GM19397 (cell line): ENCODE measurements at regions not wholly inside any gene's neighbourhood (a gene's known extent, or its start where the extent isn't known, plus 50 kb on each side); places are given as distances from the start of the nearest gene placed in this dataset.
"Not testable (repeated sequence)": the region's sequence is repeated elsewhere in the genome, so short reads cannot be mapped to it uniquely, and the experiment has no call there.

ENCODE experiments used
- ATAC-seq: cut with Tn5 transposase; IDR thresholded peaks from one replicate; pipeline ENCODE4 v1.9.1; 2021; ENCODE audit warnings: mild to moderate bottlenecking, moderate library complexity; ENCODE audit not compliant: unreplicated experiment

DNA sequence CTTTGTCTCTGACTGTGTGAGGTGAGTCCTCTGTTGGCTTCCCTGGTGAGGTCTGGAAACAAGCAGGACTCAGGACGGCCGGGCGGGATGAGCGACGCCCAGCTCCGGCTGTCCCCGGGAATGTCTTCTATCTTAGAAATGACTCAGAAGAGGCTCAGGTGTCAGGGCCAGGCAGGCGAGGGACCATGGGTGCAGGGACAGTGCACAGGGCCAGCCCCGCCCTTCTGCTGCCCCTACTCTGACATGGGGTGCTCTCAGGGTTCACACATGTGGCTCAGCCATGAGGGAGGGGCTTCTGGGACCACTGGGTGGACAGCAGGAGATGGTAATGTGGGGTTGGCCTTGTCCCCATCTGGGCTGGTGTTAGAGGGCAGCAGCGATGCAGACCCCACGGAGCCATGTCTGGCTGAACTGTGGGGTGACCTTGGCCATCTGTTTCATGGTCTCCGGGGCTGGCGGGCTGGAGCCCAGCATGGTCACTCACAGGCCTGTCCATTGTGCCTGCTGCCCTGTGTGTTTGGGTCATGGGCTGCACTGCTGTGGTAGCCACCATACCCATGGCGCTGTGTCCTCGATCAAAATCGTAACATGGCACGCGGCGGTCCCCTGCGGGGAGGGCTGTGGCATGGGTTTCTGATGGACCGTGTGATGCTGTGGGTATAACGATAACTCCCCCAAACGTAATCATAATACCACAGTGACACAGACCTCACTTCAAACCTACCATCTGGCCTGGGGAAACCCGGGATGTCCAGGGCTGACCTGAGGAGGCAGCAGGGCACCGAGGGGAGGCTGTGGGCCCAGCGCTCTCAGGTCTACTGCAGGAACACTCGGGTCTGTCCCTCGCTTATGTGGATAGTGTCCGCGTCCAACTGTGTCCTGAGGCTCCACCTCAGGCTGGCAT, 368.8 kb downstream of the TMEM121 start:
- ATAC-seq: no peak

DNA sequence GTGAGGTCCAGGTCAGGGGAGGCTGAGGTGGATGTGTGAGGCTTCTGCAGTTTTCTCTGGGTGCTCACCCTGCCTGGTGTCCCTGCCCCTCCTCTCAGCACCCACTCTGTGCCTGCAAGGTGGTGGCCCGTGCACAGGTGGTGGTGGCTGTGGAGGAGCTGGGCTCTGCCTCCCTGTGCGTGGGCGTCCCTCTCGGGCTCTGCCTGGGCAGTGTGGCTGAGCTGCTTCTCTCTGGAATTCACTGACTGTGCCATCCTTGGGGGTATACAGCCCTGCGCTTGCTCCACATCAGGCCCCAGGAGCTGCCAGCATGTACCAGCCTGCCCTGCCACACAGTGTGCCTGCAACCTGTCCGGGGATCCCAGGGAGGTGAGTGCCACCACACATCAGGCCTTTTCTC, 369.8 kb downstream of the TMEM121 start:
- not testable (repeated sequence) for ATAC-seq

DNA sequence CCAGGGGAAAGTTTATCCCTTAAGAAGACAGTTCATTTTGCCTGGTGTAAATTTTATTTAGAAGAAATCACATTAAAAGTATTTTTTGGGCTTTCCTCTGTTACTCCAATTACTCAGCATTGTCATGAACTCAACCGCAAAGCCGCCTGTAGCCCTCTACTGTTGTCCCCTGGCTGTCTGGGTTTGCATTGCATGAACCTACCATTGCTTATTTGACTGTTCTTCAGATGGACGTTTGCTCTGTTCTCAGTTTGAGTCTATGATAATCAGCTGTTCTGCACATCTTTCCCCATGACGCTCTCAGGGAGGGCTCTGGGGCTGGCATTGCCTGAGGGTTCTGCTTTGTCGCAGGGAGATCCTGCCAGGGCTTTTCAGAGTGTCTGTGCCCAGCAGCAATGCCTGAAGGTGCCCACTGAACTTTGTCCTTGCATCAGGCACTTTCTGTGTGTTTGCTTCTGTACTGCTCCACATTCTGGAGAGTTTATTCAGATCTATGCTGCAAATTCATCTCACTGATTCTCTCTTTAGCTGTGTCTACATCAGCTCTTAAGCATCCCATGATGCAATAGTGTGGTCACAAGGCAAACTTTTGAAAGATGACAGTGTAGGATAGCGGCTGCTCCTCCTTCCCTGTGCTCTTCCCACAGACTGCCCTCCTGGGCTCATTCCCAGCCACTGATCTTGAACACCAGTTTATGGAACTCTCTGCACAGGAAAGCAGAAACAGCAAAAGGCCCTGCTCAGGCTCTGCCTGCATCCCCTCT, 370.8 kb downstream of the TMEM121 start:
- not testable (repeated sequence) for ATAC-seq

DNA sequence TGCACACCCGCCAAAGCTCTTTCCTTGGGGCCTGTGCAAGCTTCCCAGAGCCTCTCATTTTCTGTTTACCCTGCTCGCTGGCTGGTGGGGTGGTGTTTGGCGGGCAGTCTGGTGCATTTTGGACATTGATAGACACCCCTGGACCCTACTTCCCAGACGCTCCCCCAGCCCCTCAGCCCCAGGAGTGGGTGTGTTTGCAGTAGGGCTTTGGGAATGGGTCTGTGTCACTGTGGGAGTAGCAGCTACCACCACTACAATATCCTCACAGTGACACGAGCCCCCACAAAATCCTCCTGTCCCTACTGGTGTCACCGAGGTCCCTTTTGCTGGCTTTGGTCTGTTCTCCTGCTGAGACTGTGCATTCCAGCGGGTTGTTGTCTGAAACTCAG, 371.3 kb downstream of the TMEM121 start:
- no peak for ATAC-seq

DNA sequence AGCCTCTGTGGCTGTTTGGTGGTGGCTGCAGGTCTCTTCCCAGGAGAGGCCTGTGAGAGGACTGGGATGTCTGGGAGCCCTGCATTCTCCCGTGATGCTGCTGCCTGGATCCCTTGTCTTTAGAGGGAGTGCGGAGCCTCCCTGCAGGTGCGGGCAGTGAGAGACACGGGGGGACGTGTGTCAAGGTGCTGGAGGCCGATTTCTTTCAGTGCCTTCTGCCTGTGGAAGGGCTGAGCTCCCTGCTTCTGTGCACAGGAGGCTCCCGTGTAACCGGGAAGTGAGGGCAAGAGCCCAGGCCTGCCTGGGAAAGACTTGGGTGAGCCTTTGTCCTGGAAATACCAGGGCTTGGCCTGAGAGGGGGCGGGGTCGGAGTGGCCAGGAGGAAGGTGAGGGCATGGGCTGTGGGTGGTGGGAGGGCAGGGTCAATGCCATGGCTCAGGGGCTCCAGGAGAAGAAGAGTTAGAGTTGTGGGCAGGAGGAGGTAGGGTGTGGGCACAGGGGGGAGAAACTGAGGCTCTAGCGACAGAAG, 372.2 kb downstream of the TMEM121 start:
- ATAC-seq: no peak

DNA sequence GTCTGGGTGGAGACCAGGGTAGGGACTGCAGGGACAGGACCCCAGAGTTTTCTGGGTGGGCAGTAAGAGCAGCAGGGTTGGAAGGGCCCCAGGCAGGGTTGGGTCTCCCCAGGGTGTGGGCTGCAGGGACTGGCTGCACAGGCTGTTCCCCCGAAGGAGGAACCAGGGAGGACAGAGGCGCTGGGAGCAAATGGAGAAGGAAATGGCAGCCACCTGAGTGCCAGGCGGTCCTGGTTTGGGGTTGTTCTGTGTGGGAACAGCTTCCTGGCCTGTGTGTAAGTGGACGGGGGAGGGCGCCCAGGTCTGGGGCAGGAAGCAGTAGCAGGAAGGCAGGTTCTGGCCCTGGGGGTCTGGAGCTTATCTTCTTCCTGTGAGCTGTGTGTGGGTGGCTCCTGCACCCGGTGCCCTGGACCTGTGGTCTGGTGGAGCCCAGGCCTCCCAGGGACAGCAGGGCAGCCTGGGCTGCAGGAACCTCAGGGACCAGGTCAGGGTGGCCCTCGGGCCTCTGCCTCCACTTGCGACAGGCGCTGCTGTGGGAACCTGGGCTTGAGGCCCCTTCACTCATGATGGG, 372.8 kb downstream of the TMEM121 start:
- no peak for ATAC-seq

DNA sequence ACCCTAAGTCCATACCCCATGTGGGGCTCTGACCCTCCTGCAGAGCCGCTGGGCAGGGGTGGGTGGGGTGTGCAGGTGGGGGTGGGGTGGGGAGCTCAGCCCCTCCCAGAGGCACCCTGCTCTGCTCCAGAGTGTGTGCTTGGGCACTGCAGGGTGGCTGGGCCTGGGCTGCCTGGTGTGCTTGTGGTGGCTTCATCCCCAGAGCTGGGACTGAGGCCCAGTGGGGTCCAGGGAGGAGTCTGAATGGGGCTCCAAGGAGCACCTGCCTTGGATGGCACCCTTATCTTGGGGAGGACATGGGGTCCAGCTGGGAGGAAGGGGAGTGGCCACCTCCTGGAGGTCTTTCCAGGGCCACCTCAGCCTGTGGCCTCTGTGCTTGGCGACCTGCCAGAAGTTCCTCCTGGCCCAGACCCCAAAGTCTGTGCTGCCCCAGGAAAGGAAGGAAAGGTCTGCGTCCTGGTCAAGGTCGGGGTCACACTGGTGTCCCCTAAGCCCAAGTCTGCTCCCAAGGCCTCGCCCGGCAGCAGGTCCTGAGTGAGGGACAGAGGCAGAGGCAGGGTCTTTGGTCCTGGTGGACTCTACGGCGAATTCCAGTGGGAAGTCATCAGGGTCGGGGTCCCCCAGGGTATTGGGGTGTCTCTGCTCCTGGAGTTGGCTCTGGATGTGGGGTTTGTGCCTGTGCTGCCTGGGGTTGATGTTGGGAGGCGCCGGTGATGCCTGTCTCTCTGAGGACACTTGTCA, 373.4 kb downstream of the TMEM121 start:
- no peak for ATAC-seq

DNA sequence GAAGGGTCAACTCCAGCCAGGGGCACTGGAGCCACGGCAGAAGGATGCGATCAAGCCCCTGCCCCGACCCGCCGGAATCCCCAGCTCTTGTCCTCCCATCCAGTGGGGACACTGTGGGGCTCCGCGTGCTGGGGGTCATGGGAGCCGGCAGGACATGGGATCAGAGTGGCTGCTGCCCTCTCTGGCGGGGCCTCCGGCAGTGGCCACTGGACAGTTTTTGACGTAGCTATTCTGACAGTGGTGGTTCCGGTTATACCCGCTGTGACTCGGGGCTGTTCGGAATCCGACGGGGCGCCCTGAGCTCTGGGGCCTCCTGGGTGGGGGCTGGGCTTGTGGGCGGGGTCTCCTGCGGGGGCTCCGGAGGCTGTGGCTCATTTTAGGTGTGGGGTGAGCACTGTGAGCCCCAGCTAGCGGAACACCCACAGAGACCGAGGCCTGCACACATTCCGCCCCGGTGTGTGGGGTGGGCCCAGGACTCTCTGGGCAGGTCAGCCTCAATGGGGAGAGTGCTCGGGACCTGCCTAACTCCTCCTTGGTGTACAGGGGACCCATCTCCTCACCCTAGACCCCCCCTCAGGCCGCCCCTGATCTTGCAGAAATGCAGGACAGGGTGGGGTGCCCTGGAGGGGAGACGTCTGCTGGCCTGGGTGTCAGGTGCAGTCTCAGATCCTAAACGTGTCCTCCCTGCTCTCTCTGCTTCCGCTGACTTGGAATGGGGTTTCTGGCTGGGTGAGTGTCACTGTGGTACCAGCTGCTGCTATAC, 374.2 kb downstream of the TMEM121 start:
- ATAC-seq: no peak

DNA sequence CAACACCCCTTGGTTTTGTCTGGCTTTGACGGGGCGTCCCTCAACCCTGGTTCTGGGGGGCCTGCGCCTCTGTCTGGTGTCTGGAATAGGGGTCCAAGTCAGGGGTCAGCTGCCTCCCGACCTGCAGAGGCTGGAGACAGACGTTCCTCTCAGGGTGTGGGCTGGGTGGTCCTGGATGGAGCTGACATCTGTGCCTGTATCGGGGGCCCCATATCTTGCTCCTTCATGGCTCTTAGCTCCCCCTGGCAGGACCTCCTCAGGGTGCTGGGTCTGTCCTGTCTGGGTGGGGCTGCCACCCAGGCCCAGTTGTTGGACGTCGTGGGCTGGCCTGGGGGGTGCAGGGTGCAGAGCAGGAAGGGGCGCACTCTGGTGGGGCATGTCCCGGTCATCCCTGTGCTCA, 374.8 kb downstream of the TMEM121 start:
- ATAC-seq: no peak

DNA sequence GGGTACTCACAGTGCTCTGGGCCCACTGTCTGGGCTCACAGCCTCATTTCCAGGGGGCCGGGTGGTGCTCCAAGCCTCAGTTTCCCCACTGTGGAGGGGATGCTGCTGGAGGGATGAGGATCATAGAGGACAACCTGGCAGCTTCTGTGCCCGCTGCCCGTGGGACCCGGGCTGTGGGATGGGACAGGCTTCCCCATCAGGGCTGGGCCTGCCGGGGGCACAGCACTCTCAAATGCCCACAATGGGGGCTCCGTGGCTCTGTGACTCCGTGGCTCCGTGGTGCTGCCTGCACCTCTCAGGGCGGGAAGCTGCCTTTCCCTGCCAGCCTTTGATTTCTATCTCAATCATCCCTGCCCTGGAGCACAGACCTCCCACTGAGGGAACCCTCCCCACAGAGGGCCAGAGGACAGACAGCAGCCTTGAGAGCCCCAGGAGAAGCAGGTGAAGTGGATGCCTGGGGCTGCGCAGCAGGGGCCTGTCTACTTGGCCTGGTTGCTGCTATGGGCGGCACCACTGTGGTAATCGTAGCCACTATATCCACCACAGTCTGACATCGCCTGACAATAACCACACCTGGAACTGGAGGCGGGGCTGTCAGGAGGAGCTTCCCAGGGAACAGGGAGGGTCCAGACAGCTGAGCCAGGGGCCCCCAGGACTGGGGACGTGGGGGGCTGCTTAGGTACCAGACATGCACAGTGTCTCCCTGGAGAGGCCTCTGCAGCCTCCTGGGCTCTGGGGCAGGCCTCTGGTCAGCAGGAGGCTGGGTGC, 375.9 kb downstream of the TMEM121 start:
- no peak for ATAC-seq

DNA sequence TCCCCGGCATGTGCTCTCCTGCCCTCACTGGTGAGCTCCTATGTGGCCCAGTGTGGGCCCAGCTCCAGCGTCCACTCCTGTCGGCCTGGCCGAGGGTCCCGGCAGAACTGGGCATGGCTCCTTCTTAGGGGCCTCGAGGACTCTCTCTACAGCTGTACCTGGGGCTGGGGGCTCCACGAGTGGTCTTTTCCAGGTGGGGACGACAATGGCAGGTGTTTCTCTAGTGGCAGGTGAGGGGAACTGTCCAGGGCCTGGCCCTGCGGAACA, 376.4 kb downstream of the TMEM121 start:
- not testable (repeated sequence) for ATAC-seq

DNA sequence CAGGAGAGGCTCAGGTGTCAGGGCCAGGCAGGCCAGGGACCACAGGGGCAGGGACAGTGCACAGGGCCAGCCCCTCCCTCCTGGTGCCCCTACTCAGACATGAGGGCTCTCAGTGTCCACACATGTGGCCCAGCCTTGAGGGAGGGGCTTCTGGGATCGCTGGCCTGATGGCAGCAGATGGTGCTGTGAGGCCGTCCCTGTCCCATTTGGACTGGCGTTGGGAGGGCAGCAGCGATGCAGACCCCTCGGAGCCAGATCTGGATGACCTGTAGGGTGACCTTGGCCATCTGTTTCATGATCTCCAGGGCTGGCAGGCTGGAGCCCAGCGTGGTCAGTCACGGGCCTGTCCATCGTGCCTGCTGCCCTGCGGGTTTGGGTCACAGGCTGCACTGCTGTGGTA, 377.6 kb downstream of the TMEM121 start:
- no peak for ATAC-seq

DNA sequence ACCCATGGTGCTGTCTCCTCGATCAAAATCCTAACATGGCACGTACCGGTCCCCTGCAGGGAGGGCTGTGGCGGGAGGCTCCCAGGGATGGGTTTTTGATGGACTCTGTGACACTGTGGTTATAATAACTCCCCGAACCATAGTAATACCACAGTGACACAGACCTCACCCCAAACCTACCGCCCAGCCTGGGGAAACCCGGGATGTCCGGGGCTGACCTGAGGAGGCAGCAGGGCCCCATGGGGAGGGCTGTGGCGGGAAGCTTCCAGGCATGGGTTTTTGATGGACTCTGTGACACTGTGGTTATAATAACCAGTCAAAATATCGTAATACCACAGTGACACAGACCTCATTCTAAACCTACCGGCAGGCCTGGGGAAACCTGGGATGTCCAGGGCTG, 378.0 kb downstream of the TMEM121 start:
- no peak for ATAC-seq

DNA sequence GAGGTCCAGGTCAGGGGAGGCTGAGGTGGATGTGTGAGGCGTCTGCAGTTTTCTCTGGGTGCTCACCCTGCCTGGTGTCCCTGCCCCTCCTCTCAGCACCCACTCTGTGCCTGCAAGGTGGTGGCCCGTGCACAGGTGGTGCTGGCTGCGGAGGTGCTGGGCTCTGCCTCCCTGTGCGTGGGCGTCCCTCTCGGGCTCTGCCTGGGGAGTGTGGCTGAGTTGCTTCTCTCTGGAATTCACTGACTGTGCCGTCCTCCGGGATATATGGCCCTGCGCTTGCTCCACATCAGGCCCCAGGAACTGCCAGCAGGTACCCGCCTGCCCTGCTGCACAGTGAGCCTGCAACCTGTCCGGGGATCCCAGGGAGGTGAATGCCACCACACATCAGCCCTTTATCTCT, 379.1 kb downstream of the TMEM121 start:
- ATAC-seq: no peak

DNA sequence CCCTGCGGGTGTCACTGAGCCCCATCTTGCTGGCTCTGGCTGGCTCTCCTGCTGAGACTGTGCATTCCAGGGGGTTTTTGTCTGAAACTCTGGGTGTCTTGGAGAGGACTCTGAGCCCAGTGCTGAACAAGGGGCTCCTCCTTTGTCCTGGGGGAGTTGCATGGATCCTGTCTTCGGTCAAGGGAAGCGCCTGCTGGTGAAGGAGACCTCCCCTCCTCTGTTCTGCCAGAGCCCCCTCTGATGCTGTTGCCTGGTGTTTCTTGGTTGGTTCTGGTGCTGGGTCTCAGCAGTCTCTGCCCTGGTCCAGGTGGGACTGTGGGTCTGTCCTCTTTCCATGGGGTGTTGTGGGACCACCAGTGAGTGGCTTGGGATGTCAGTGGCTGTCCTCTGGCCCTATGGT, 380.9 kb downstream of the TMEM121 start:
- ATAC-seq: no peak

DNA sequence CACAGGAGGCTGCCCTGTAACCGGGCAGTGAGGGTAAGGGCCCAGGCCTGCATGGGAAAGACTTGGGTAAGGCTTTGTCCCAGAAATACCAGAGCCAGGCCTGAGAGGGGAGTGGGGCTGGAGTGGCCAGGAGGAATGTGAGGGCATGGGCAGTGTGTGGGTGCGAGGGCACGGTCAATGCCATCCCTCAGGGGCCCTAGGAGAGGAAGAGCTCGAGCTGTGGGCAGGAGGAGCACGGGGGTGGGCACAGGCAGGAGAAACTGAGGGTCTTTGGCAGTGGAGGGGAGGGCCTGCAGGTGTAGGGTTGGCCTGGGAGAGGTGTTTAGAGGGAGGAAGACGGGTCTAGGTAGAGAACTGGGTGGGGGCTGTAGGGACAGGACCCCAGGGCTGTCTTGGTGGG, 381.6 kb downstream of the TMEM121 start:
- ATAC-seq: no peak

DNA sequence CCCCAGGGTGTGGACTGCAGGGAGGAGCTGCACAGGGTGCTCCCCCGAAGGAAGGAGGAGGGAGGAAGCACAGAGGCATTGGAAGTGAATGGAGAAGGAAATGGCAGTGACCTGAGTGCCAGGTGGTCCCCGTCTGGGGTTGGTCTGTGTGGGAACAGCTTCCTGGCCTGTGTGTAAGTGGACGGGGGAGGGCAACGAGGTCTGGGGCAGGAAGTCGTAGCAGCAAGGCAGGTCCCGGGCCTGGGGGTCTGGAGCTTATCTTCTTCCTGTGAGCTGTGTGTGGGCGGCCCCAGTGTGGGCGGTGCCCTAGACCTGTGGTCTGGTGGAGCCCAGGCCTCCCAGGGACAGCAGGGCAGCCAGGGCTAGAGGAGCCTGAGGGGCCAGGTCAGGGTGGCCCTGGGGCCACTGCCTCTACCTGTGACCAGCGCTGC, 382.1 kb downstream of the TMEM121 start:
- ATAC-seq: no peak

DNA sequence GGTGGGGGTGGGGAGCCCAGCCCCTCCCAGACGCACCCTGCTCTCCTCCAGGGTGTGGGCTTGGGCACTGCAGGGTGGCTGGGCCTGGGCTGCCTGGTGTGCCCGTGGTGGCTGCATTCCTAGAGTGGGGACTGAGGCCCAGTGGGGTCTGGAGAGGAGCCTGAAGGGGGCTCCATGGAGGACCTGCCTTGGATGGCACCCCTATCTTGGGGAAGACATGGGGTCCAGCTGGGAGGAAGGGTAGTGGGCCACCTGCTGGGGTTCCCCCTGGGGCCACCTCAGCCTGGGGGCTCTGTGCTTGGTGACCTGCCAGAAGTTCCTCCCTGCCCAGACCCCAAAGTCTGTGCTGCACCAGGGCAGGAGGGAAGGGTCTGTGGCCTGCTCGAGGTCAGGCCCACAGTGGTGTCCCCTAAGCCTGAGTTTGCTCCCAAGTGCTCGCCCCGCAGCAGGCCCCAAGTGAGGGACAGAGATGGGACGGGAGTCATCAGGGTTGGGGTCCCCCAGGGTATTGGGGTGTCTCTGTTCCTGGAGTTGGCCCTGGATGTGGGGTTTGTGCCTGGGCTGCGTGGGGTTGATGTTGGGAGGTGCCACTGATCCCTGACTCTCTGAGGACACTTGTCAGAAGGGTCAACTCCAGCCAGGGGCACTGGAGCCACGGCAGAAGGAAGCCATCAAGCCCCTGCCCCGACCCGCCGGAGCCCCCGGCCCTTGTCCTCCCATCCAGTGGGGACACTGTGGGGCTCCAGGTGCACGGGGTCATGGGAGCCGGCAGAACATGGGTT, 382.9 kb downstream of the TMEM121 start:
- no peak for ATAC-seq

DNA sequence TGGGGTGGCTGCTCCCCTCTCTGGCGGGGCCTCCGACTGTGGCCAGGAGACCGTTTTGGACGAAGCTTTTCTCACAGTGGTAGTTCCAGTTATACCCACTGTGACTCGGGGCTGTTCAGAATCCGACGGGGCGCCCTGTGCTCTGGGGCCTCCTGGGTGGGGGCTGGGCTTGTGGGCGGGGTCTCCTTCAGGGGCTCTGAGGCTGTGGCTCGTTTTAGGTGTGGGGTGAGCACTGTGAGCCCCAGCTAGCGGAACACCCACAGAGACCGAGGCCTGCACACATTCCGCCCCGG, 383.4 kb downstream of the TMEM121 start:
- not testable (repeated sequence) for ATAC-seq
